ENCODE measurements at regions not wholly inside any gene's neighbourhood (a gene's known extent, or its start where the extent isn't known, plus 50 kb on each side); places are given as distances from the start of the nearest gene placed in this dataset.

DNA sequence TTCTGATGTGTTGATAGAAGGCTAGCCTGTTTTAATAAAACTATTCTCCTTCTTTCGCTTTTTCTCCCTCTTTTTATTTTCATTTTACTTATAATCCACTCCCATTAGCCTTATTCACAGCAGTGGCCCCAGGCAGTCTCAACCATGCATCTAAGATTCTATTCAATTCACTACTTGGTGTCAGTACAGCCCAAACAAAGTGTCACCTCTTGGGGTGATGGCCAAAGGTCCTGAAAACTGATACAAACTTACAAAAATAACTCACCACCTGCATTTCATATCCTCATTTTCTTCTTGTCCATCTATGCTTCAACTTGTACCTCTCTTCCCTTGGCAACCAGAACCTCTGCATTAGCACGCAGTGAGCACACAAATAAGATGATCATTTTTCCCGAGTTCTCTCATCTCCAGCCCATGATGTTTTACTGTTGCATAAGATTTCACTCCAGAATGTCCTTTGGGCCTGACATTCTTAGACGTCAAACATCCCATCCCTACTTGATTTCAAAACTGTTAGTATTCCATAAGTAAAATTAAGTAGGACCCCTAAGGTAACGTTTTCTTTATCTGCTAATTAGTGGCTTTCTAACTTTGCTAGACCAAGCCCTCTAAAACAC lies 559.3 kb upstream of the TNP1 start:
- Histone ChIP-seq H3K36me3 (ENCODE audit: control insufficient read depth, insufficient read depth, low read length) (no peaks in the 10 kb centered on the region; the same call in 1 of the 2 replicates), H3K27ac (ENCODE audit: low read length) (no peak overlapping the region), H3K4me3 (ENCODE audit: low read depth in 2 of 2, low read length in 2 of 2) (no peak overlapping the region), H3K4me1 (ENCODE audit: control insufficient read depth, insufficient read depth, low read length) (no peaks in the 10 kb centered on the region), H3K9me3 (ENCODE audit: control insufficient read depth, insufficient read depth, low read depth, low read length) (no peaks in the 10 kb centered on the region), H3K27me3 (ENCODE audit: control insufficient read depth, insufficient read depth, low read length) (no peaks in the 10 kb centered on the region; the same call in 1 of the 2 replicates)
- no TSS peak for BruUV-seq (replicated peaks)
- TF ChIP-seq POLR2AphosphoS5 (IDR thresholded peaks at IDR 0.05; ENCODE audit: low read depth, low read length) (no peak), SIN3A (IDR thresholded peaks at IDR 0.05; ENCODE audit: borderline replicate concordance, insufficient read depth, low read depth, low read length) (no peak), REST (IDR thresholded peaks at IDR 0.05; ENCODE audit: insufficient read depth in 1 of 2, low read depth in 2 of 2, low read length in 1 of 2) (no peak), TCF7L2 (IDR thresholded peaks at IDR 0.05; ENCODE audit: low read depth, low read length) (no peak)
- TF ChIP-seq, protein P1, sequence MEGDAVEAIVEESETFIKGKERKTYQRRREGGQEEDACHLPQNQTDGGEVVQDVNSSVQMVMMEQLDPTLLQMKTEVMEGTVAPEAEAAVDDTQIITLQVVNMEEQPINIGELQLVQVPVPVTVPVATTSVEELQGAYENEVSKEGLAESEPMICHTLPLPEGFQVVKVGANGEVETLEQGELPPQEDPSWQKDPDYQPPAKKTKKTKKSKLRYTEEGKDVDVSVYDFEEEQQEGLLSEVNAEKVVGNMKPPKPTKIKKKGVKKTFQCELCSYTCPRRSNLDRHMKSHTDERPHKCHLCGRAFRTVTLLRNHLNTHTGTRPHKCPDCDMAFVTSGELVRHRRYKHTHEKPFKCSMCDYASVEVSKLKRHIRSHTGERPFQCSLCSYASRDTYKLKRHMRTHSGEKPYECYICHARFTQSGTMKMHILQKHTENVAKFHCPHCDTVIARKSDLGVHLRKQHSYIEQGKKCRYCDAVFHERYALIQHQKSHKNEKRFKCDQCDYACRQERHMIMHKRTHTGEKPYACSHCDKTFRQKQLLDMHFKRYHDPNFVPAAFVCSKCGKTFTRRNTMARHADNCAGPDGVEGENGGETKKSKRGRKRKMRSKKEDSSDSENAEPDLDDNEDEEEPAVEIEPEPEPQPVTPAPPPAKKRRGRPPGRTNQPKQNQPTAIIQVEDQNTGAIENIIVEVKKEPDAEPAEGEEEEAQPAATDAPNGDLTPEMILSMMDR (IDR thresholded peaks at IDR 0.05), result no peak
- DNase-seq (ENCODE audit: low read depth, low spot score) (no peak), ATAC-seq (no peak)
- ChIA-PET CTCF (no interaction called here), POLR2A (no interaction called here)
- intact Hi-C loops (cut with micrococcal nuclease; ENCODE audit: unreplicated experiment), result no loop called here
- in situ Hi-C loops (cut with HindIII; ENCODE audit: low pct_unique_long_range_greater_than_20kb, low sequenced_read_pairs), result no loop called here

DNA sequence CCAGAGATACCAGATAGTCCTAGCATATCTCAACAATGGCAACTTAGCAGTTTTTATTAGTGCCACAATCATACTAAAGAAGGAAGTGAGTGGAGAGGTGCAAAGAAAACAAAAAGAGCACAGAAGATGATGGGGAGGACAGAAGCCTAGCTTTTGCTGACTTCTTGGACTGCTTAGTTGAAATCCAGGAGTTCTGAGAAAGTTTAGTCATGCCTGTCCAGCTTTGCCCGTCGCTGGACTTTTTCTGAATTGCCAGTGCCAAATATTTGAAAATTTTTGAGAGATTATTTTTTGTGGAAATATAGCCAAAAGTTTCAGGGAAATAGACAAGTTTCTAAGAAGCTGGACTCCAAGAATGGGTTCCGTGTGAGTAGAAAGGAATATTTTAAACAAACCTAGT lies 558.7 kb upstream of the TNP1 start:
- intact Hi-C loops (cut with micrococcal nuclease; ENCODE audit: unreplicated experiment), result no loop called here
- no peaks in the 10 kb centered on the region for H3K4me1 ChIP-seq (ENCODE audit: control insufficient read depth, insufficient read depth, low read length)
- H3K27ac ChIP-seq (ENCODE audit: low read length), result no peak overlapping the region
- BruUV-seq (replicated peaks), result no TSS peak
- ChIA-PET POLR2A (no interaction called here), CTCF (no interaction called here)
- ATAC-seq, result no peak
- no peaks in the 10 kb centered on the region for H3K9me3 ChIP-seq (ENCODE audit: control insufficient read depth, insufficient read depth, low read depth, low read length)
- no peaks in the 10 kb centered on the region; the same call in 1 of the 2 replicates for H3K27me3 ChIP-seq (ENCODE audit: control insufficient read depth, insufficient read depth, low read length)
- no peak for DNase-seq (ENCODE audit: low read depth, low spot score)
- TF ChIP-seq TCF7L2 (IDR thresholded peaks at IDR 0.05; ENCODE audit: low read depth, low read length) (no peak), SIN3A (IDR thresholded peaks at IDR 0.05; ENCODE audit: borderline replicate concordance, insufficient read depth, low read depth, low read length) (no peak), REST (IDR thresholded peaks at IDR 0.05; ENCODE audit: insufficient read depth in 1 of 2, low read depth in 2 of 2, low read length in 1 of 2) (no peak), POLR2AphosphoS5 (IDR thresholded peaks at IDR 0.05; ENCODE audit: low read depth, low read length) (no peak)
- TF ChIP-seq, protein P1 (IDR thresholded peaks at IDR 0.05), result no peak
- no peaks in the 10 kb centered on the region for H3K36me3 ChIP-seq (ENCODE audit: control insufficient read depth, insufficient read depth, low read length)
- in situ Hi-C loops (cut with HindIII; ENCODE audit: low pct_unique_long_range_greater_than_20kb, low sequenced_read_pairs), result no loop called here
- H3K4me3 ChIP-seq (ENCODE audit: low read depth in 2 of 2, low read length in 2 of 2), result no peak overlapping the region

Data from Panc1 (cell line).